IMR-90 (cell line): ENCODE measurements at regions not wholly inside any gene's neighbourhood (a gene's known extent, or its start where the extent isn't known, plus 50 kb on each side); places are given as distances from the start of the nearest gene placed in this dataset.

Experiments used
- CEBPB ChIP-seq: IDR thresholded peaks from 2 replicates; pipeline ENCODE4 v1.6.1; 2012; ENCODE audit warnings: low read depth, low read length, improper control_type of control experiment
- FOS ChIP-seq: fragments of 150-350 bp; IDR thresholded peaks from 2 replicates; pipeline ENCODE4 v1.6.1; 2016; ENCODE audit warnings: low read depth, low read length
- MAFK ChIP-seq: IDR thresholded peaks from 2 replicates; pipeline ENCODE4 v1.6.1; 2012; ENCODE audit warnings: low read depth, low read length, improper control_type of control experiment
- MAZ ChIP-seq: IDR thresholded peaks from 2 replicates; pipeline ENCODE4 v1.6.1; 2012; ENCODE audit warnings: low read depth, mild to moderate bottlenecking, low read length, improper control_type of control experiment, moderate library complexity, borderline replicate concordance
- MXI1 ChIP-seq: IDR thresholded peaks from 2 replicates; pipeline ENCODE4 v1.6.1; 2012; ENCODE audit warnings: low read depth, mild to moderate bottlenecking, low read length, moderate library complexity, borderline replicate concordance
- POLR2A ChIP-seq: IDR thresholded peaks from 2 replicates; pipeline ENCODE4 v1.6.1; 2012; ENCODE audit warnings: mild to moderate bottlenecking, low read depth, low read length
- RAD21 ChIP-seq: IDR thresholded peaks from 2 replicates; pipeline ENCODE4 v1.6.1; 2012; ENCODE audit warnings: low read length, improper control_type of control experiment
- RFX5 ChIP-seq: IDR thresholded peaks from 2 replicates; pipeline ENCODE4 v1.8.0; 2012; ENCODE audit warnings: low read depth, mild to moderate bottlenecking, low read length, moderate library complexity
- TF ChIP-seq, protein P1 (sequence below): fragments of 150-350 bp; IDR thresholded peaks from 2 replicates; pipeline ENCODE4 v1.6.1; 2017; ENCODE audit warnings: mild to moderate bottlenecking, antibody characterized with exemption, low read length, low read depth
- TF ChIP-seq, protein P2 (sequence below): conservative IDR thresholded peaks from 2 replicates; pipeline ENCODE4 v1.5.1; 2012; ENCODE audit warnings: mild to moderate bottlenecking, low read depth, low read length, improper control_type of control experiment
- TF ChIP-seq, protein P3 (sequence below): fragments of 150-350 bp; IDR thresholded peaks from 2 replicates; pipeline ENCODE4 v1.6.1; 2016; ENCODE audit warnings: low read depth, mild to moderate bottlenecking, low read length, moderate library complexity, borderline replicate concordance

DNA sequence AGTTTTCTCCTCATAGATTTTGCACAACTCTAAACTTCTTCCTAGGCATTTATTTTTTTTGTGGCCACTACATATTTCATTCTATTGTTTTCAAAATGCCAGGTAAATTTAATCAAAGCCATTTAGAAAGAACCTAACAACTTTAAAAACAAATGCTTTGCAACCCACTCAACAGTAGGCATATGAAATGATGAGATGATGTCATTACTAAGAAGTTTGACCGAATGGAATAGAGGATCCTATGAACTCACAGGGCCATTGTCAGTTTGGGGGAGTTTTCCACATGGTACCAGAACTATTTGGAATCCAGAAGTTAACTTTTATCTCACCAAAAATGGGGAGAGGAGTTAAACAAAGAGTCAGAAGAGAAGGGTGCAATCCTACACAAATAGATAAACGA, 100.7 kb upstream of the INHBA start:
- TF ChIP-seq, protein P1, sequence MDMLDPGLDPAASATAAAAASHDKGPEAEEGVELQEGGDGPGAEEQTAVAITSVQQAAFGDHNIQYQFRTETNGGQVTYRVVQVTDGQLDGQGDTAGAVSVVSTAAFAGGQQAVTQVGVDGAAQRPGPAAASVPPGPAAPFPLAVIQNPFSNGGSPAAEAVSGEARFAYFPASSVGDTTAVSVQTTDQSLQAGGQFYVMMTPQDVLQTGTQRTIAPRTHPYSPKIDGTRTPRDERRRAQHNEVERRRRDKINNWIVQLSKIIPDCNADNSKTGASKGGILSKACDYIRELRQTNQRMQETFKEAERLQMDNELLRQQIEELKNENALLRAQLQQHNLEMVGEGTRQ, result no peak
- TF ChIP-seq POLR2A (no peak), MXI1 (no peak), MAZ (no peak), CEBPB (no peak), RFX5 (no peak), MAFK (no peak), RAD21 (no peak), FOS (no peak)
- TF ChIP-seq, protein P2, sequence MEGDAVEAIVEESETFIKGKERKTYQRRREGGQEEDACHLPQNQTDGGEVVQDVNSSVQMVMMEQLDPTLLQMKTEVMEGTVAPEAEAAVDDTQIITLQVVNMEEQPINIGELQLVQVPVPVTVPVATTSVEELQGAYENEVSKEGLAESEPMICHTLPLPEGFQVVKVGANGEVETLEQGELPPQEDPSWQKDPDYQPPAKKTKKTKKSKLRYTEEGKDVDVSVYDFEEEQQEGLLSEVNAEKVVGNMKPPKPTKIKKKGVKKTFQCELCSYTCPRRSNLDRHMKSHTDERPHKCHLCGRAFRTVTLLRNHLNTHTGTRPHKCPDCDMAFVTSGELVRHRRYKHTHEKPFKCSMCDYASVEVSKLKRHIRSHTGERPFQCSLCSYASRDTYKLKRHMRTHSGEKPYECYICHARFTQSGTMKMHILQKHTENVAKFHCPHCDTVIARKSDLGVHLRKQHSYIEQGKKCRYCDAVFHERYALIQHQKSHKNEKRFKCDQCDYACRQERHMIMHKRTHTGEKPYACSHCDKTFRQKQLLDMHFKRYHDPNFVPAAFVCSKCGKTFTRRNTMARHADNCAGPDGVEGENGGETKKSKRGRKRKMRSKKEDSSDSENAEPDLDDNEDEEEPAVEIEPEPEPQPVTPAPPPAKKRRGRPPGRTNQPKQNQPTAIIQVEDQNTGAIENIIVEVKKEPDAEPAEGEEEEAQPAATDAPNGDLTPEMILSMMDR, result no peak
- TF ChIP-seq, protein P3, sequence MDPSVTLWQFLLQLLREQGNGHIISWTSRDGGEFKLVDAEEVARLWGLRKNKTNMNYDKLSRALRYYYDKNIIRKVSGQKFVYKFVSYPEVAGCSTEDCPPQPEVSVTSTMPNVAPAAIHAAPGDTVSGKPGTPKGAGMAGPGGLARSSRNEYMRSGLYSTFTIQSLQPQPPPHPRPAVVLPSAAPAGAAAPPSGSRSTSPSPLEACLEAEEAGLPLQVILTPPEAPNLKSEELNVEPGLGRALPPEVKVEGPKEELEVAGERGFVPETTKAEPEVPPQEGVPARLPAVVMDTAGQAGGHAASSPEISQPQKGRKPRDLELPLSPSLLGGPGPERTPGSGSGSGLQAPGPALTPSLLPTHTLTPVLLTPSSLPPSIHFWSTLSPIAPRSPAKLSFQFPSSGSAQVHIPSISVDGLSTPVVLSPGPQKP, result no peak
